ENCODE measurements at regions not wholly inside any gene's neighbourhood (a gene's known extent, or its start where the extent isn't known, plus 50 kb on each side); places are given as distances from the start of the nearest gene placed in this dataset.

DNA sequence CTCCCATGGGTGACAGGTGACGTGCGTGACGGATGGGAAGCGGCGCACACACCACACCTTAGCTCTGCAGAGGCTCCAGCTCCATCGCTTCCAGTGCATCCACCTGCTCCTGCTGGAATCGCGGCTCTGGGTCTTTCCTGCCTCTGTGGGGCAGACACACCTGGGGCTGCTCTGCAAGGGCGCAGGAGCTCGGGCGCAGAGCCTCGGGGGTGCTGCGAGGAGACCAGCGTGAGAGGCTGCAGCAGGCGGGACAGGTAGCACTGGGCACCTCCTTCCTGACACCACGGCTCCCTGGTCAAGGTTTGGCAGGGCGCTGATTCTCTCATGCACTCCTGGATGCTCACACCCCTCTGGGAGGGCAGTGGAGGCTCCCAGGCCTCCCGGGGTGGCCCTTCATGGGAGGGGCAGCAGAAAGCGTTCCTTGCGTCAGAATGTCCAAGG is 1494.3 kb downstream of the BRD1 start:
- TF ChIP-seq EP300 (IDR thresholded peaks at IDR 0.05), result no peak
- TF ChIP-seq, protein P1, sequence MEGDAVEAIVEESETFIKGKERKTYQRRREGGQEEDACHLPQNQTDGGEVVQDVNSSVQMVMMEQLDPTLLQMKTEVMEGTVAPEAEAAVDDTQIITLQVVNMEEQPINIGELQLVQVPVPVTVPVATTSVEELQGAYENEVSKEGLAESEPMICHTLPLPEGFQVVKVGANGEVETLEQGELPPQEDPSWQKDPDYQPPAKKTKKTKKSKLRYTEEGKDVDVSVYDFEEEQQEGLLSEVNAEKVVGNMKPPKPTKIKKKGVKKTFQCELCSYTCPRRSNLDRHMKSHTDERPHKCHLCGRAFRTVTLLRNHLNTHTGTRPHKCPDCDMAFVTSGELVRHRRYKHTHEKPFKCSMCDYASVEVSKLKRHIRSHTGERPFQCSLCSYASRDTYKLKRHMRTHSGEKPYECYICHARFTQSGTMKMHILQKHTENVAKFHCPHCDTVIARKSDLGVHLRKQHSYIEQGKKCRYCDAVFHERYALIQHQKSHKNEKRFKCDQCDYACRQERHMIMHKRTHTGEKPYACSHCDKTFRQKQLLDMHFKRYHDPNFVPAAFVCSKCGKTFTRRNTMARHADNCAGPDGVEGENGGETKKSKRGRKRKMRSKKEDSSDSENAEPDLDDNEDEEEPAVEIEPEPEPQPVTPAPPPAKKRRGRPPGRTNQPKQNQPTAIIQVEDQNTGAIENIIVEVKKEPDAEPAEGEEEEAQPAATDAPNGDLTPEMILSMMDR (IDR thresholded peaks at IDR 0.05), result no peak
- no peak for TF ChIP-seq POLR2A (IDR thresholded peaks at IDR 0.05)
